PC-9 (cell line): ENCODE measurements at regions not wholly inside any gene's neighbourhood (a gene's known extent, or its start where the extent isn't known, plus 50 kb on each side); places are given as distances from the start of the nearest gene placed in this dataset.

Experiments
- BruUV-seq: library from RNA; stranded (reverse); fragments of 400-500 nt; replicated peaks from 2 replicates; lab custom pipeline; 2021; lab: Mats Ljungman, UMichigan
- CTCF ChIA-PET: fragments of 300-600 bp; sonication (Branson Sonifier 250); formaldehyde crosslinking; loops from one replicate; lab custom pipeline; 2022; ENCODE audit warnings: antibody characterized with exemption; lab: Charles Lee
- POLR2A ChIA-PET: fragments of 300-600 bp; sonication (Branson Sonifier 250); formaldehyde crosslinking; loops from one replicate; lab custom pipeline; 2022; ENCODE audit warnings: antibody characterized with exemption; ENCODE audit not compliant: unreplicated experiment; lab: Charles Lee
- DNase-seq, 2 experiments: peaks; one replicate each; pipeline versions ENCODE4 v3.0.0 to v3.0.0-alpha.2; 2015 to 2022; ENCODE audit warnings: mixed read lengths in 1 of 2
- H2AFZ ChIP-seq: fragments of 200-600 bp; sonication (generic); 2 replicates; pipeline ENCODE4 v1.8.1; 2017; ENCODE audit warnings: antibody characterized with exemption
- H3F3A ChIP-seq: fragments of 200-600 bp; sonication (generic); 2 replicates; pipeline ENCODE4 v1.8.1; 2017; ENCODE audit warnings: antibody characterized with exemption, mild to moderate bottlenecking, low read depth; ENCODE audit not compliant: insufficient read depth
- H3K27ac ChIP-seq: fragments of 200-600 bp; sonication (generic); 2 replicates; pipeline ENCODE4 v1.6.1; 2016; ENCODE audit warnings: mixed run types
- H3K27me3 ChIP-seq: fragments of 200-600 bp; sonication (generic); 2 replicates; pipeline ENCODE4 v1.6.1; 2016; ENCODE audit warnings: low read depth, mixed run types; ENCODE audit not compliant: insufficient read depth
- H3K36me3 ChIP-seq: fragments of 200-600 bp; sonication (generic); 2 replicates; pipeline ENCODE4 v1.6.1; 2016; ENCODE audit warnings: low read depth, mixed run types
- H3K4me1 ChIP-seq: fragments of 200-600 bp; sonication (generic); replicated peaks from 2 replicates; pipeline ENCODE4 v1.6.1; 2016; ENCODE audit warnings: mixed run types; ENCODE audit not compliant: insufficient read depth
- H3K4me2 ChIP-seq: fragments of 200-600 bp; sonication (generic); 2 replicates; pipeline ENCODE4 v1.6.1; 2017; ENCODE audit warnings: mixed run types
- H3K4me3 ChIP-seq: fragments of 200-600 bp; sonication (generic); 2 replicates; pipeline ENCODE4 v1.6.1; 2016; ENCODE audit warnings: mixed run types
- H3K79me2 ChIP-seq: fragments of 200-600 bp; sonication (generic); 2 replicates; pipeline ENCODE4 v1.6.1; 2017; ENCODE audit warnings: low read depth, mixed run types
- H3K9me2 ChIP-seq: fragments of 200-600 bp; sonication (generic); 2 replicates; pipeline ENCODE4 v1.8.1; 2017; ENCODE audit warnings: mild to moderate bottlenecking; ENCODE audit not compliant: insufficient read depth
- H3K9me3 ChIP-seq: fragments of 200-600 bp; sonication (generic); 2 replicates; pipeline ENCODE4 v1.8.1; 2016; ENCODE audit warnings: low read depth; ENCODE audit not compliant: insufficient read depth
- H4K20me1 ChIP-seq: fragments of 200-600 bp; sonication (generic); 2 replicates; pipeline ENCODE4 v1.8.1; 2017; ENCODE audit not compliant: insufficient read depth
- EZH2 ChIP-seq: fragments of 200-600 bp; sonication (generic); IDR thresholded peaks from 2 replicates; pipeline ENCODE4 v1.8.0; 2017; ENCODE audit warnings: antibody characterized with exemption, low read depth
- intact Hi-C: fragments of 100-400 bp; cut with micrococcal nuclease; formaldehyde crosslinking; loops from one replicate; pipeline ENCODE4 v1.10.0; 2022; ENCODE audit not compliant: unreplicated experiment
- TF ChIP-seq, protein P1 (sequence below): fragments of 200-600 bp; sonication (generic); conservative IDR thresholded peaks from 2 replicates; pipeline ENCODE4 v1.6.1; 2017; ENCODE audit warnings: mixed run types, antibody characterized with exemption, mild to moderate bottlenecking, moderate library complexity

DNA sequence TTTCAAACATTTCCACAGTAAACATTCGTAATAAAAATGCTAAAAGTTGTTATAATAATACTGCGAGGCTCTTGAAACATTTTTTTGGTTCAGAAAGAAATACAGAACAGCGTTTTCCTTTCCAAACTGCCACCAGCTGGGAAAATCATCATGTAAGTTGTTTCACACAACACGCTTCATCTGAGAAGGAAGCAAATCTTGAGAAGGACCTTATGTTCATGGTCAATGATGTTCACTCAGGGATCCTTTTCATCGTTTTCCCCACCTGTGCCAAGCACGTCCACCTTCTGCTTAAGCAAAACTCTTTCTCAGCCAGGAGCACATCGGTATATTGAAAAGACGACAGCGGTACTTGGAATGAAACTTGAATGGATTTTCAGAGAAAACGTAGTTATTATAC lies 274.5 kb upstream of the ELAC2 start:
- Histone ChIP-seq H3K79me2 (no peaks in the 10 kb centered on the region), H2AFZ (no peak overlapping the region), H3K27ac (no peak overlapping the region), H3K27me3 (no peaks in the 10 kb centered on the region), H3K36me3 (no peaks in the 10 kb centered on the region), H3K9me3 (no peaks in the 10 kb centered on the region), H3K4me1 (no peaks in the 10 kb centered on the region), H3K9me2 (no peaks in the 10 kb centered on the region), H3K4me3 (no peak overlapping the region), H3F3A (no peaks in the 10 kb centered on the region), H3K4me2 (no peak overlapping the region), H4K20me1 (no peaks in the 10 kb centered on the region)
- DNase-seq = no peak
- intact Hi-C loops = no loop called here
- BruUV-seq = no TSS peak
- no peak for TF ChIP-seq EZH2
- ChIA-PET CTCF (no interaction called here), POLR2A (no interaction called here)

DNA sequence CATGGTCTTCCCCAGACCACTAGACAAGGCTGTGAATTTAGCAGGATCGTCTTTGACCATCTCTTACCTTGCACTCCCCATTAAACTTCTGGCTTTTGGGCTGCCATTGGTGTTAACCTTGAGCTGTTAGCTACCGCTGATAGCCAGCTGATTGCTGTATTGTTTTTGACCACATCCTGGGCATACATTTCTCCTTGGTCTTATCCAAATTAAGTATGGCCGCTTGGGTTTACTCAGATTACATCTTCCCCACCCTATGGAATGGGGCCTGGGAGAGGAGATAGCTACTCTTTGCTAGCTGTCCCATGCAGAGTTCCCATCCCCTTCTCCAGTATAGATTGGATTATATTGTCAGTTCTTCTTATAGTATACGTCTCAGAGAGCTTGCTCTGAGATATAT lies 270.4 kb upstream of the ELAC2 start:
- BruUV-seq = no TSS peak
- Histone ChIP-seq H3K27ac (no peak overlapping the region), H3K4me3 (no peak overlapping the region), H3K36me3 (no peaks in the 10 kb centered on the region), H3K4me2 (no peak overlapping the region), H4K20me1 (no peaks in the 10 kb centered on the region), H3F3A (no peaks in the 10 kb centered on the region), H3K79me2 (no peaks in the 10 kb centered on the region), H3K9me2 (no peaks in the 10 kb centered on the region), H3K9me3 (no peaks in the 10 kb centered on the region), H3K4me1 (no peaks in the 10 kb centered on the region), H3K27me3 (no peaks in the 10 kb centered on the region), H2AFZ (no peak overlapping the region)
- no peak for DNase-seq
- TF ChIP-seq EZH2 = no peak
- TF ChIP-seq, protein P1, sequence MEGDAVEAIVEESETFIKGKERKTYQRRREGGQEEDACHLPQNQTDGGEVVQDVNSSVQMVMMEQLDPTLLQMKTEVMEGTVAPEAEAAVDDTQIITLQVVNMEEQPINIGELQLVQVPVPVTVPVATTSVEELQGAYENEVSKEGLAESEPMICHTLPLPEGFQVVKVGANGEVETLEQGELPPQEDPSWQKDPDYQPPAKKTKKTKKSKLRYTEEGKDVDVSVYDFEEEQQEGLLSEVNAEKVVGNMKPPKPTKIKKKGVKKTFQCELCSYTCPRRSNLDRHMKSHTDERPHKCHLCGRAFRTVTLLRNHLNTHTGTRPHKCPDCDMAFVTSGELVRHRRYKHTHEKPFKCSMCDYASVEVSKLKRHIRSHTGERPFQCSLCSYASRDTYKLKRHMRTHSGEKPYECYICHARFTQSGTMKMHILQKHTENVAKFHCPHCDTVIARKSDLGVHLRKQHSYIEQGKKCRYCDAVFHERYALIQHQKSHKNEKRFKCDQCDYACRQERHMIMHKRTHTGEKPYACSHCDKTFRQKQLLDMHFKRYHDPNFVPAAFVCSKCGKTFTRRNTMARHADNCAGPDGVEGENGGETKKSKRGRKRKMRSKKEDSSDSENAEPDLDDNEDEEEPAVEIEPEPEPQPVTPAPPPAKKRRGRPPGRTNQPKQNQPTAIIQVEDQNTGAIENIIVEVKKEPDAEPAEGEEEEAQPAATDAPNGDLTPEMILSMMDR = no peak
- intact Hi-C loops = no loop called here
- POLR2A ChIA-PET = no interaction called here
- CTCF ChIA-PET = no interaction called here

DNA sequence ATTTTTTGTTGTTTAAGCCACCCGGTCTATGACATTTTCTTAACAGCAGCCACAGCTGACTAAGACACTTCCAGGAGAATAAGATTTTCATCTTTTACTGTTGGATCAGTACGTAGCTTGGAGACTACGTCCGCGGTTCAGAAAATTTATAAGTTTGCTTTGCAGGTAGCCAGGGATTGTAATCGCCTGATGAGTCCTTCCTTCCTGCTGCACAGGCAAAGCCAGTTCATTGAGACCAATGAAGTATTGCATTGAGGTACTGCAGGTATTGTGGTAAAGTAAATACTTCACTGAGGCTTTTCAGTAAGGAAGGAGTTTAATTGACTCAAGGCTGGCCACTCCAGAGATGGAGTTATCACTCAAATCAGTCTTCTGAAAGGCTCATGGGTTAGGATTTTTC lies 269.4 kb upstream of the ELAC2 start:
- no peak overlapping the region for H2AFZ ChIP-seq
- H4K20me1 ChIP-seq = no peaks in the 10 kb centered on the region
- H3K4me1 ChIP-seq = no peaks in the 10 kb centered on the region
- H3K9me3 ChIP-seq = no peaks in the 10 kb centered on the region
- H3K36me3 ChIP-seq = no peaks in the 10 kb centered on the region
- no TSS peak for BruUV-seq
- H3K27ac ChIP-seq = no peak overlapping the region
- no peak overlapping the region for H3K4me3 ChIP-seq
- ChIA-PET POLR2A (no interaction called here), CTCF (no interaction called here)
- H3K79me2 ChIP-seq = no peaks in the 10 kb centered on the region
- DNase-seq = no peak
- H3F3A ChIP-seq = no peaks in the 10 kb centered on the region
- no peaks in the 10 kb centered on the region for H3K27me3 ChIP-seq
- intact Hi-C loops = no loop called here
- H3K4me2 ChIP-seq = no peak overlapping the region
- H3K9me2 ChIP-seq = no peaks in the 10 kb centered on the region
- TF ChIP-seq, protein P1 = no peak
- no peak for TF ChIP-seq EZH2

DNA sequence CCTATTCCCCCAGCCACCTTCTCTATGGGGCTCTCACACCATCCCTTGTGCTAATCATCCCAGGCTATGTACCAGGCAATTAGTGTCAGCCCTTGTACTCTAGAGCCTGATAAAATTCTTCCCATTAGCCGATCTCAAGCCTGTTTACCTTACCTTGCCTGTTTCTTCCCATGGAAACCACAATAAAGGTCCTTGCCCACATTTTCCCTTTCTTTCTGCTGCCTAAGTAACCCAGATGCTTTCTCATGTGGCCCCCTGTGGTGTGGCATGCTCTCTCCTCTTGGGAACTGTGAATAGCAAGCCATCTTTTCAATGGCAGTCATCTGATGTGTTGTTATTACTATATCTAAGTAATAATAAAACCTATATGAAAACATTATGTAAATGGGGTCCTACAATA lies 265.8 kb upstream of the ELAC2 start:
- Histone ChIP-seq H3K4me2 (no peak overlapping the region), H3K27me3 (no peaks in the 10 kb centered on the region), H3K9me3 (no peaks in the 10 kb centered on the region), H4K20me1 (no peaks in the 10 kb centered on the region), H3K36me3 (no peaks in the 10 kb centered on the region), H2AFZ (no peak overlapping the region), H3K27ac (no peak overlapping the region), H3K4me3 (no peak overlapping the region), H3F3A (no peaks in the 10 kb centered on the region), H3K4me1 (no peaks in the 10 kb centered on the region), H3K79me2 (no peaks in the 10 kb centered on the region), H3K9me2 (no peaks in the 10 kb centered on the region)
- TF ChIP-seq EZH2 = no peak
- TF ChIP-seq, protein P1 = no peak
- CTCF ChIA-PET = no interaction called here
- intact Hi-C loops = no loop called here
- DNase-seq = no peak
- POLR2A ChIA-PET = no interaction called here
- BruUV-seq = no TSS peak
